ENCODE measurements at regions not wholly inside any gene's neighbourhood (a gene's known extent, or its start where the extent isn't known, plus 50 kb on each side); places are given as distances from the start of the nearest gene placed in this dataset.

DNA sequence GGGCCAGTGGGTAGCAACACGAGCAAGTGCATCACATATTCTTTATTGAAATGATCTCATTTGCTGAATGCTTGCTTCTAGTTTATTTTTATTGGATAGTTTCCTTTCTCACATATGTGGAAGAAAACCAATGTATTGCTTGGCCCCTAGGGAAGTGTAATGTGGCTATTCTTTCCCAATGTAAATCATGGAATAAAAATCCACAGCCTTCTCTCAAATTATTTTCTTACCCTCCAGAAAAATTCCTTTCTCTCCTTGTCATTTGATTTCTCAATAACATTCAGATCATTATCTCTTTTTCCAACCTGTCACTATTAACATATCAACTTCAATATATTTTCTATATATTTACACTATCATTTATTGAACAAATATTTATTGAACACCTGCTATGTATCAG, 51.9 kb upstream of the PTPRK start:
- H3K27me3 ChIP-seq (ENCODE audit: insufficient read depth, poor library complexity, severe bottlenecking) = no peaks in the 10 kb centered on the region
- no peak overlapping the region for H3K27ac ChIP-seq (replicated peaks)
- DNase-seq (ENCODE audit: low read depth in 1 of 2, low spot score in 1 of 2) = no peak
- no peak overlapping the region for H3K4me3 ChIP-seq (replicated peaks; ENCODE audit: insufficient read depth, low read length)
- TF ChIP-seq, protein P1, sequence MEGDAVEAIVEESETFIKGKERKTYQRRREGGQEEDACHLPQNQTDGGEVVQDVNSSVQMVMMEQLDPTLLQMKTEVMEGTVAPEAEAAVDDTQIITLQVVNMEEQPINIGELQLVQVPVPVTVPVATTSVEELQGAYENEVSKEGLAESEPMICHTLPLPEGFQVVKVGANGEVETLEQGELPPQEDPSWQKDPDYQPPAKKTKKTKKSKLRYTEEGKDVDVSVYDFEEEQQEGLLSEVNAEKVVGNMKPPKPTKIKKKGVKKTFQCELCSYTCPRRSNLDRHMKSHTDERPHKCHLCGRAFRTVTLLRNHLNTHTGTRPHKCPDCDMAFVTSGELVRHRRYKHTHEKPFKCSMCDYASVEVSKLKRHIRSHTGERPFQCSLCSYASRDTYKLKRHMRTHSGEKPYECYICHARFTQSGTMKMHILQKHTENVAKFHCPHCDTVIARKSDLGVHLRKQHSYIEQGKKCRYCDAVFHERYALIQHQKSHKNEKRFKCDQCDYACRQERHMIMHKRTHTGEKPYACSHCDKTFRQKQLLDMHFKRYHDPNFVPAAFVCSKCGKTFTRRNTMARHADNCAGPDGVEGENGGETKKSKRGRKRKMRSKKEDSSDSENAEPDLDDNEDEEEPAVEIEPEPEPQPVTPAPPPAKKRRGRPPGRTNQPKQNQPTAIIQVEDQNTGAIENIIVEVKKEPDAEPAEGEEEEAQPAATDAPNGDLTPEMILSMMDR (IDR thresholded peaks at IDR 0.05; ENCODE audit: insufficient read depth, low read length) = no peak
- no peak for TF ChIP-seq SPI1 (IDR thresholded peaks at IDR 0.05; ENCODE audit: borderline replicate concordance, low read depth)
- no peak for TF ChIP-seq GABPA (IDR thresholded peaks at IDR 0.05; ENCODE audit: low read depth)
- TF ChIP-seq, protein P2, sequence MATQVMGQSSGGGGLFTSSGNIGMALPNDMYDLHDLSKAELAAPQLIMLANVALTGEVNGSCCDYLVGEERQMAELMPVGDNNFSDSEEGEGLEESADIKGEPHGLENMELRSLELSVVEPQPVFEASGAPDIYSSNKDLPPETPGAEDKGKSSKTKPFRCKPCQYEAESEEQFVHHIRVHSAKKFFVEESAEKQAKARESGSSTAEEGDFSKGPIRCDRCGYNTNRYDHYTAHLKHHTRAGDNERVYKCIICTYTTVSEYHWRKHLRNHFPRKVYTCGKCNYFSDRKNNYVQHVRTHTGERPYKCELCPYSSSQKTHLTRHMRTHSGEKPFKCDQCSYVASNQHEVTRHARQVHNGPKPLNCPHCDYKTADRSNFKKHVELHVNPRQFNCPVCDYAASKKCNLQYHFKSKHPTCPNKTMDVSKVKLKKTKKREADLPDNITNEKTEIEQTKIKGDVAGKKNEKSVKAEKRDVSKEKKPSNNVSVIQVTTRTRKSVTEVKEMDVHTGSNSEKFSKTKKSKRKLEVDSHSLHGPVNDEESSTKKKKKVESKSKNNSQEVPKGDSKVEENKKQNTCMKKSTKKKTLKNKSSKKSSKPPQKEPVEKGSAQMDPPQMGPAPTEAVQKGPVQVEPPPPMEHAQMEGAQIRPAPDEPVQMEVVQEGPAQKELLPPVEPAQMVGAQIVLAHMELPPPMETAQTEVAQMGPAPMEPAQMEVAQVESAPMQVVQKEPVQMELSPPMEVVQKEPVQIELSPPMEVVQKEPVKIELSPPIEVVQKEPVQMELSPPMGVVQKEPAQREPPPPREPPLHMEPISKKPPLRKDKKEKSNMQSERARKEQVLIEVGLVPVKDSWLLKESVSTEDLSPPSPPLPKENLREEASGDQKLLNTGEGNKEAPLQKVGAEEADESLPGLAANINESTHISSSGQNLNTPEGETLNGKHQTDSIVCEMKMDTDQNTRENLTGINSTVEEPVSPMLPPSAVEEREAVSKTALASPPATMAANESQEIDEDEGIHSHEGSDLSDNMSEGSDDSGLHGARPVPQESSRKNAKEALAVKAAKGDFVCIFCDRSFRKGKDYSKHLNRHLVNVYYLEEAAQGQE (IDR thresholded peaks at IDR 0.05; ENCODE audit: insufficient replicate concordance, low read depth) = no peak
- no peak for TF ChIP-seq POLR2AphosphoS5 (IDR thresholded peaks at IDR 0.05; ENCODE audit: low read depth)

DNA sequence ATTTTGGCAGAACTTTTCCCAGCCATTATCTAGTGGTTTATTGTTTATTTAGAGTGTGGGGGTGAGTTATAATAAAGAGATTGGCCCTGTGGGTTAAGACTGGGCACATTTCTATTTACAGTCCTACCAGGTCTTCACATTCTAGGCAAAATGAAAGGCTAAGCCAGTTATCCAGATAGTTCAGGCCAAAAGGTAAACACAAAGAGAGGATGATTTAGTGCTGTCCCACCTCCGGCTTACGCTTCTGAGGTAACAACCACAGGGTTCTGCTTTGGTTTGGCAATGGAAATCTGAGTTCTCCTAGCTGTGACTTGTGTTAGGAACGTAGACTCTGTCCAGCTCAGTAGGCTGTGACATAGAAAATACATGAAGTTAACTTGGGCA, 50.3 kb upstream of the PTPRK start:
- Histone ChIP-seq H3K4me3 (replicated peaks; ENCODE audit: insufficient read depth, low read length) (no peak overlapping the region), H3K27ac (replicated peaks) (no peak overlapping the region), H3K27me3 (ENCODE audit: insufficient read depth, poor library complexity, severe bottlenecking) (no peaks in the 10 kb centered on the region)
- TF ChIP-seq, protein P1 (IDR thresholded peaks at IDR 0.05; ENCODE audit: insufficient read depth, low read length) = no peak
- no peak for TF ChIP-seq POLR2AphosphoS5 (IDR thresholded peaks at IDR 0.05; ENCODE audit: low read depth)
- no peak for TF ChIP-seq SPI1 (IDR thresholded peaks at IDR 0.05; ENCODE audit: borderline replicate concordance, low read depth)
- TF ChIP-seq GABPA (IDR thresholded peaks at IDR 0.05; ENCODE audit: low read depth) = no peak
- TF ChIP-seq, protein P2 (IDR thresholded peaks at IDR 0.05; ENCODE audit: insufficient replicate concordance, low read depth) = no peak
- no peak for DNase-seq (ENCODE audit: low read depth in 1 of 2, low spot score in 1 of 2)

DNA sequence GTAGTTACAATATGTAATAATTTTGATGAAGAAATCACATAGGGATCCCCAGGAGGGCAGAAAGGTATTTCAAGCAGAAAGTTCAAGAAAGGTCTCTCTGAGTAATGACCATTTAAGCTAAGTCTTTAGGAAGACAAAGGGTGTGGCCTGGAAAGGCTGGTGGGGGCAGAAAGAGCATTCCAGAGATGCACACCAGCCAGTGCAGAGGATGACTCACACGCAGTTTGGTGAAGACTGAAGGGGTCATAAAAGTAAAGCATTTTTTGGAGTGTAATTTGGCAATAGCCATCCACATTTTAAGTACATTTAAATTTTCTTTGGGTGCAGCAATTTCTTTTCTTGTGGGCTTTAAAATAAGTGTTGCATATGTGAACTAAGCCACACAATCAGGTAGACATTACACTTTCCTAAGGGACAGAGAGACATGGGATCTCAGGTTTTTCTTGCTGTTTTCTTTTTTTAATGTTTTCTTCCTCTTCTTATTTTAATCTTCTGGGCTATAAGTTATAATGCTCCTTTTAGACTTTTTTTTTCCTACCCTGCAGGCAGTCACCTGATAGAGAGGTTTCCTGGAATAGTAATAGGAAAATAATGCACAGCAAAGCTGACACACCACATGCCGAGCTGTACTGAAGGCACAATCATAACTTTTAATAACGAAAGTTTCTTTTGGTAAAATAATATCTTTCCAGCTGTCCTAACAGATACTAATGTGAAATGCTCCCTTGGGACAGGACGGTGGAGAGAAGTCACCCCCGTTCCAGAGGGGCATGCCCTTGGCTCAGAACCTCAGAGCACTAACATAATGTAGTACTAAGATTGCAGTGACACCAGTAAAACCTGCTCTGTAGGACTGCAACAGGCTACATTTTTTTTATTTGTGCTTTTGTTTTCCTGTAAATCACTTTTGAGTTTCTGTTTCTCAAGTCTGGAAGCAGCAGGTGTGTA, 49.6 kb upstream of the PTPRK start:
- H3K27me3 ChIP-seq (ENCODE audit: insufficient read depth, poor library complexity, severe bottlenecking) = no peaks in the 10 kb centered on the region
- no peak overlapping the region for H3K4me3 ChIP-seq (replicated peaks; ENCODE audit: insufficient read depth, low read length)
- H3K27ac ChIP-seq (replicated peaks) = no peak overlapping the region
- DNase-seq (ENCODE audit: low read depth in 1 of 2, low spot score in 1 of 2) = no peak
- no peak for TF ChIP-seq SPI1 (IDR thresholded peaks at IDR 0.05; ENCODE audit: borderline replicate concordance, low read depth)
- TF ChIP-seq, protein P1 (IDR thresholded peaks at IDR 0.05; ENCODE audit: insufficient read depth, low read length) = no peak
- no peak for TF ChIP-seq GABPA (IDR thresholded peaks at IDR 0.05; ENCODE audit: low read depth)
- TF ChIP-seq POLR2AphosphoS5 (IDR thresholded peaks at IDR 0.05; ENCODE audit: low read depth) = no peak
- TF ChIP-seq, protein P2 (IDR thresholded peaks at IDR 0.05; ENCODE audit: insufficient replicate concordance, low read depth) = no peak
